H1 (cell line): ENCODE measurements at regions not wholly inside any gene's neighbourhood (a gene's known extent, or its start where the extent isn't known, plus 50 kb on each side); places are given as distances from the start of the nearest gene placed in this dataset.

Experiments
- CTCF ChIA-PET: fragments of 300-600 bp; sonication (Branson Sonifier 250); formaldehyde crosslinking; loops from one replicate; lab custom pipeline; 2021; ENCODE audit not compliant: partially characterized antibody; lab: Charles Lee
- POLR2A ChIA-PET: fragments of 300-600 bp; sonication (Branson Sonifier 250); formaldehyde crosslinking; loops from one replicate; lab custom pipeline; 2021; ENCODE audit warnings: inconsistent platforms; ENCODE audit not compliant: partially characterized antibody; lab: Charles Lee
- DNase-seq, 2 experiments: peaks; one replicate each; pipeline versions ENCODE4 v3.0.0 to v3.0.0-alpha.2; 2010 to 2022; ENCODE audit warnings: low spot score in 2 of 2, low read depth in 1 of 2, mixed read lengths in 1 of 2
- FAIRE-seq: peaks from 2 replicates; lab custom pipeline; 2011; peaks lifted over from hg19 to GRCh38; lab: Jason Lieb, UNC
- H2AFZ ChIP-seq: 2 replicates; pipeline ENCODE4 v1.8.1; 2012; ENCODE audit warnings: low read length, inconsistent platforms
- H2AK5ac ChIP-seq: 2 replicates; pipeline ENCODE4 v1.6.1; 2013; ENCODE audit warnings: low read depth, low read length
- H2BK120ac ChIP-seq: replicated peaks from 2 replicates; pipeline ENCODE3; 2013; ENCODE audit warnings: low read depth, low read length, inconsistent platforms
- H2BK12ac ChIP-seq: 2 replicates; pipeline ENCODE4 v1.6.1; 2013; ENCODE audit warnings: low read depth, low read length
- H2BK15ac ChIP-seq: 2 replicates; pipeline ENCODE4 v1.6.1; 2013; ENCODE audit warnings: low read length
- H2BK20ac ChIP-seq: 2 replicates; pipeline ENCODE4 v1.6.1; 2013; ENCODE audit warnings: low read length
- H2BK5ac ChIP-seq: 2 replicates; pipeline ENCODE4 v1.6.1; 2013; ENCODE audit warnings: low read depth, low read length
- H3K14ac ChIP-seq: 2 replicates; pipeline ENCODE4 v1.6.1; 2013; ENCODE audit warnings: inconsistent platforms; ENCODE audit not compliant: insufficient read length
- H3K18ac ChIP-seq: 2 replicates; pipeline ENCODE4 v1.6.1; 2013; ENCODE audit warnings: low read length; ENCODE audit errors: extremely low read depth
- H3K23ac ChIP-seq: 2 replicates; pipeline ENCODE4 v1.6.1; 2013; ENCODE audit warnings: inconsistent platforms; ENCODE audit not compliant: insufficient read length
- H3K23me2 ChIP-seq: 2 replicates; pipeline ENCODE4 v1.6.1; 2013; ENCODE audit warnings: low read depth, low read length
- H3K27ac ChIP-seq: 2 replicates; pipeline ENCODE4 v1.6.1; 2011; ENCODE audit warnings: low read depth, low read length, inconsistent platforms
- H3K27me3 ChIP-seq, 4 experiments: replicated peaks in 1 of 4; 1 replicate in 1 of 4; 2 replicates in 3 of 4; pipeline versions ENCODE4 v1.6.1 to v1.8.1; 2011 to 2013; ENCODE audit warnings: low read length in 3 of 4, mild to moderate bottlenecking in 3 of 4, inconsistent platforms in 2 of 4, mixed read lengths in 2 of 4, moderate library complexity in 1 of 4; ENCODE audit not compliant: control insufficient read depth in 3 of 4, insufficient read depth in 3 of 4; ENCODE audit errors: extremely low read depth in 1 of 4
- H3K36me3 ChIP-seq, 4 experiments: 2 replicates each; pipeline versions ENCODE4 v1.6.1 to v1.8.1; 2011 to 2013; ENCODE audit warnings: mild to moderate bottlenecking in 4 of 4, low read length in 3 of 4, moderate library complexity in 2 of 4, control low read depth in 1 of 4, inconsistent platforms in 1 of 4; ENCODE audit not compliant: insufficient read depth in 4 of 4, control insufficient read depth in 2 of 4
- H3K4ac ChIP-seq: replicated peaks from 2 replicates; pipeline ENCODE3; 2013; ENCODE audit warnings: low read length, low read depth, mixed read lengths, inconsistent platforms; ENCODE audit not compliant: insufficient read length
- H3K4me1 ChIP-seq, 4 experiments: replicated peaks in 1 of 4; 1 replicate in 1 of 4; 2 replicates in 3 of 4; pipeline versions ENCODE4 v1.6.1 to v1.8.1; 2011 to 2013; ENCODE audit warnings: low read length in 3 of 4, inconsistent platforms in 2 of 4, mixed read lengths in 1 of 4; ENCODE audit not compliant: insufficient read depth in 4 of 4, control insufficient read depth in 3 of 4
- H3K4me2 ChIP-seq, 2 experiments: 2 replicates each; pipeline versions ENCODE4 v1.6.1 to v1.8.1; 2011 to 2013; ENCODE audit warnings: low read depth in 2 of 2, low read length in 2 of 2, control low read depth in 1 of 2, inconsistent platforms in 1 of 2, mild to moderate bottlenecking in 1 of 2; ENCODE audit not compliant: insufficient read depth in 1 of 2
- H3K4me3 ChIP-seq, 4 experiments: fragments of 200-600, 300-600 bp in 1 of 4; sonication (generic), shearing (Covaris generic), sonication (Bioruptor Twin) in 1 of 4; 2 replicates each; pipeline versions ENCODE4 v1.5.1 to v1.8.1; 2011 to 2016; ENCODE audit warnings: low read length in 4 of 4, low read depth in 3 of 4, control low read depth in 2 of 4, inconsistent platforms in 2 of 4, mild to moderate bottlenecking in 2 of 4, mixed read lengths in 1 of 4, moderate library complexity in 1 of 4; ENCODE audit not compliant: insufficient read depth in 2 of 4; ENCODE audit errors: extremely low read depth in 1 of 4
- H3K56ac ChIP-seq: replicated peaks from 2 replicates; pipeline ENCODE3; 2013; ENCODE audit warnings: low read depth, mild to moderate bottlenecking, mixed read lengths, low read length, inconsistent platforms; ENCODE audit not compliant: insufficient read length
- H3K79me1 ChIP-seq: 2 replicates; pipeline ENCODE4 v1.6.1; 2013; ENCODE audit warnings: low read depth, low read length, control low read depth
- H3K79me2 ChIP-seq, 2 experiments: 2 replicates each; pipeline versions ENCODE4 v1.6.1 to v1.8.1; 2012 to 2013; ENCODE audit warnings: low read length in 2 of 2, mild to moderate bottlenecking in 2 of 2, inconsistent platforms in 1 of 2; ENCODE audit not compliant: insufficient read depth in 2 of 2, control insufficient read depth in 1 of 2
- H3K9ac ChIP-seq, 4 experiments: replicated peaks in 1 of 4; 1 replicate in 1 of 4; 2 replicates in 3 of 4; pipeline versions ENCODE4 v1.6.1 to v1.8.1; 2011 to 2013; ENCODE audit warnings: low read depth in 3 of 4, low read length in 3 of 4, control low read depth in 2 of 4, mild to moderate bottlenecking in 2 of 4, moderate library complexity in 2 of 4, inconsistent platforms in 1 of 4; ENCODE audit errors: extremely low read depth in 1 of 4
- H3K9me3 ChIP-seq, 2 experiments: 2 replicates each; pipeline versions ENCODE4 v1.6.1 to v1.8.1; 2012 to 2013; ENCODE audit warnings: mild to moderate bottlenecking in 2 of 2, moderate library complexity in 2 of 2, control low read depth in 1 of 2, inconsistent platforms in 1 of 2, low read depth in 1 of 2, low read length in 1 of 2, mixed read lengths in 1 of 2; ENCODE audit not compliant: insufficient read depth in 2 of 2
- H4K20me1 ChIP-seq, 2 experiments: replicated peaks in 1 of 2; 2 replicates each; pipeline versions ENCODE3 to v1.8.1; 2011 to 2013; ENCODE audit warnings: inconsistent platforms in 2 of 2, low read length in 2 of 2, mild to moderate bottlenecking in 1 of 2; ENCODE audit not compliant: insufficient read depth in 2 of 2, control insufficient read depth in 1 of 2
- H4K5ac ChIP-seq: 2 replicates; pipeline ENCODE4 v1.6.1; 2013; ENCODE audit warnings: low read length, low read depth, mixed read lengths, inconsistent platforms; ENCODE audit not compliant: insufficient read length
- H4K8ac ChIP-seq: 2 replicates; pipeline ENCODE4 v1.8.0; 2013; ENCODE audit warnings: mild to moderate bottlenecking, moderate library complexity, low read length, inconsistent platforms; ENCODE audit not compliant: insufficient read depth; ENCODE audit errors: extremely low read depth
- H4K91ac ChIP-seq: replicated peaks from 2 replicates; pipeline ENCODE3; 2013; ENCODE audit warnings: low read length, mixed read lengths, inconsistent platforms; ENCODE audit not compliant: insufficient read length
- SIRT6 ChIP-seq: IDR thresholded peaks from one replicate; pipeline ENCODE4 v1.7.1; 2012; ENCODE audit warnings: low read length, inconsistent platforms
- WGBS, 2 experiments: shearing (Covaris generic) in 1 of 2; methylation state at CpG; one replicate each; pipeline versions ENCODE4 v1.1.6 to v1.1.7; 2013 to 2015; ENCODE audit warnings: low lambda C conversion rate in 2 of 2, mixed read lengths in 2 of 2, inconsistent platforms in 1 of 2, low coverage in 1 of 2, missing lambda C conversion rate in 1 of 2; ENCODE audit not compliant: insufficient replicate concordance in 2 of 2, insufficient coverage in 1 of 2, insufficient read length in 1 of 2; ENCODE audit errors: extremely low coverage in 1 of 2, missing lambda C conversion rate in 1 of 2; 5-methylcytosine and 5-hydroxymethylcytosine counted together

GRCh38 chr5:24183981-24184380 is 460.8 kb downstream of the CDH10 start:
- Histone ChIP-seq H2BK120ac (no peak overlapping the region), H2BK12ac (no peak overlapping the region), H3K14ac (no peak overlapping the region), H4K20me1 (no peaks in the 10 kb centered on the region), H2BK20ac (no peak overlapping the region), H3K4ac (no peak overlapping the region), H4K5ac (no peak overlapping the region), H3K18ac (no peak overlapping the region), H3K79me1 (no peaks in the 10 kb centered on the region), H3K23ac (no peak overlapping the region), H3K9ac (no peak overlapping the region), H2BK15ac (no peak overlapping the region), H2BK5ac (no peak overlapping the region), H3K4me2 (no peak overlapping the region), H2AK5ac (no peak overlapping the region), H3K79me2 (no peaks in the 10 kb centered on the region), H3K27me3 (no peaks in the 10 kb centered on the region), H3K23me2 (no peaks in the 10 kb centered on the region), H4K91ac (no peak overlapping the region), H3K9me3 (no peaks in the 10 kb centered on the region), H3K36me3 (no peaks in the 10 kb centered on the region), H3K56ac (no peak overlapping the region), H2AFZ (no peak overlapping the region), H3K27ac (no peak overlapping the region), H3K4me3 (no peak overlapping the region), H3K4me1 (no peaks in the 10 kb centered on the region), H4K8ac (no peak overlapping the region)
- CTCF ChIA-PET, result interaction anchor here (0.6 kb wide), 1 partner anchor 179 kb away, joined by 3 read pairs; no protein-coding TSS in a partner anchor
- FAIRE-seq, result no peak
- no peak for TF ChIP-seq SIRT6
- POLR2A ChIA-PET, result no interaction called here
- 96% methylated on average over 2 of the region's 2 CpGs; no CpG with 5 or more reads in 1 of the 2 experiments for WGBS, 2 experiments
- DNase-seq, result no peak
